Panc1 (cell line): ENCODE measurements at regions not wholly inside any gene's neighbourhood (a gene's known extent, or its start where the extent isn't known, plus 50 kb on each side); places are given as distances from the start of the nearest gene placed in this dataset.

Experiments
- ATAC-seq: fragments of 200-7000 bp; cut with Tn5 transposase; 2 replicates; pipeline ENCODE4 v1.9.1; 2020; ENCODE audit warnings: mild to moderate bottlenecking, moderate library complexity
- BruUV-seq: library from RNA; stranded (reverse); fragments of 400-500 nt; replicated peaks from 2 replicates; lab custom pipeline; 2021; lab: Mats Ljungman, UMichigan
- CTCF ChIA-PET: fragments of 300-600 bp; sonication (Branson Sonifier 250); formaldehyde crosslinking; loops from one replicate; lab custom pipeline; 2022; ENCODE audit warnings: antibody characterized with exemption; lab: Charles Lee
- POLR2A ChIA-PET: fragments of 300-600 bp; sonication (Branson Sonifier 250); formaldehyde crosslinking; loops from one replicate; lab custom pipeline; 2022; ENCODE audit warnings: antibody characterized with exemption; lab: Charles Lee
- DNase-seq: peaks from one replicate; pipeline ENCODE4 v3.0.0-alpha.2; 2010; ENCODE audit warnings: low read depth, low spot score
- H3K27ac ChIP-seq: 2 replicates; pipeline ENCODE4 v1.5.1; 2011; ENCODE audit warnings: mild to moderate bottlenecking, low read length, inconsistent platforms
- H3K27me3 ChIP-seq: fragments of 200-500 bp; sonication (Bioruptor generic); 2 replicates; pipeline ENCODE4 v1.6.0; 2014; ENCODE audit warnings: low read length, inconsistent platforms; ENCODE audit not compliant: control insufficient read depth, insufficient read depth
- H3K36me3 ChIP-seq: fragments of 200-500 bp; sonication (Bioruptor generic); 2 replicates; pipeline ENCODE4 v1.5.1; 2014; ENCODE audit warnings: inconsistent platforms, mild to moderate bottlenecking, low read length, moderate library complexity; ENCODE audit not compliant: control insufficient read depth, insufficient read depth
- H3K4me1 ChIP-seq: 2 replicates; pipeline ENCODE4 v1.5.1; 2011; ENCODE audit warnings: inconsistent platforms, mild to moderate bottlenecking, low read length, moderate library complexity; ENCODE audit not compliant: control insufficient read depth, insufficient read depth
- H3K4me3 ChIP-seq, 2 experiments: 2 replicates each; pipeline ENCODE4 v1.5.1; 2011 to 2012; ENCODE audit warnings: low read depth in 2 of 2, low read length in 2 of 2, mild to moderate bottlenecking in 2 of 2, inconsistent platforms in 1 of 2, moderate library complexity in 1 of 2
- H3K9me3 ChIP-seq: fragments of 200-500 bp; sonication (Bioruptor generic); 2 replicates; pipeline ENCODE4 v1.5.1; 2014; ENCODE audit warnings: low read depth, mild to moderate bottlenecking, inconsistent platforms, low read length, moderate library complexity; ENCODE audit not compliant: control insufficient read depth, insufficient read depth
- CTCF ChIP-seq: fragments of 450-650 bp; IDR thresholded peaks from 2 replicates; pipeline ENCODE4 v1.5.1; 2017; ENCODE audit warnings: mild to moderate bottlenecking
- POLR2AphosphoS5 ChIP-seq: IDR thresholded peaks from 2 replicates; pipeline ENCODE4 v1.6.1; 2012; ENCODE audit warnings: mild to moderate bottlenecking, low read depth, low read length, moderate library complexity
- REST ChIP-seq, 2 experiments: IDR thresholded peaks; 2 replicates each; pipeline ENCODE4 v1.6.1; 2011 to 2012; ENCODE audit warnings: low read depth in 2 of 2, control low read depth in 1 of 2, low read length in 1 of 2, mild to moderate bottlenecking in 1 of 2, moderate library complexity in 1 of 2; ENCODE audit not compliant: insufficient read depth in 1 of 2
- SIN3A ChIP-seq: IDR thresholded peaks from 2 replicates; pipeline ENCODE4 v1.6.1; 2012; ENCODE audit warnings: low read depth, mild to moderate bottlenecking, low read length, moderate library complexity, borderline replicate concordance; ENCODE audit not compliant: insufficient read depth
- TCF7L2 ChIP-seq: IDR thresholded peaks from 2 replicates; pipeline ENCODE4 v1.6.1; 2011; ENCODE audit warnings: mild to moderate bottlenecking, low read depth, low read length, inconsistent platforms
- in situ Hi-C: cut with HindIII; loops from 2 replicates; pipeline ENCODE4 v1.10.0; 2016; ENCODE audit warnings: low sequenced_read_pairs, low pct_unique_long_range_greater_than_20kb
- intact Hi-C: fragments of 100-400 bp; cut with micrococcal nuclease; formaldehyde crosslinking; loops from one replicate; pipeline ENCODE4 v1.10.0; 2022; ENCODE audit not compliant: unreplicated experiment

- H3K4me1 ChIP-seq = no peaks in the 10 kb centered on the region
- DNase-seq (no peak), ATAC-seq (no peak)
- TF ChIP-seq POLR2AphosphoS5 = no peak
- TF ChIP-seq TCF7L2 = no peak
- no peak for TF ChIP-seq CTCF
- no peak for TF ChIP-seq REST (IDR thresholded peaks at IDR 0.05; ENCODE audit: insufficient read depth in 1 of 2, low read depth in 2 of 2, low read length in 1 of 2)
- TF ChIP-seq SIN3A = no peak
- intact Hi-C loops = no loop called here
- H3K9me3 ChIP-seq = no peaks in the 10 kb centered on the region
- no peaks in the 10 kb centered on the region for H3K36me3 ChIP-seq
- ChIA-PET POLR2A (no interaction called here), CTCF (no interaction called here)
- BruUV-seq = no TSS peak
- no peak overlapping the region for H3K27ac ChIP-seq
- no peaks in the 10 kb centered on the region for H3K27me3 ChIP-seq
- in situ Hi-C loops = no loop called here
- no peak overlapping the region for H3K4me3 ChIP-seq
Observed at GRCh38 chr6:92762443-92763273, 656.7 kb downstream of the EPHA7 start.

- intact Hi-C loops = no loop called here
- TF ChIP-seq SIN3A (no peak), CTCF (no peak), REST (IDR thresholded peaks at IDR 0.05; ENCODE audit: insufficient read depth in 1 of 2, low read depth in 2 of 2, low read length in 1 of 2) (no peak), POLR2AphosphoS5 (no peak), TCF7L2 (no peak)
- POLR2A ChIA-PET = no interaction called here
Observed at GRCh38 chr6:92759178-92759577, 660.2 kb downstream of the EPHA7 start.

More at GRCh38 chr6:92759178-92759577, 660.2 kb downstream of the EPHA7 start:
- Histone ChIP-seq H3K4me3 (no peak overlapping the region), H3K27ac (no peak overlapping the region), H3K36me3 (no peaks in the 10 kb centered on the region), H3K9me3 (no peaks in the 10 kb centered on the region), H3K4me1 (no peaks in the 10 kb centered on the region), H3K27me3 (no peaks in the 10 kb centered on the region)
- CTCF ChIA-PET = no interaction called here
- DNase-seq = no peak
- no peak for ATAC-seq
- no TSS peak for BruUV-seq
- in situ Hi-C loops = no loop called here
